PC-9 (cell line): ENCODE measurements at regions not wholly inside any gene's neighbourhood (a gene's known extent, or its start where the extent isn't known, plus 50 kb on each side); places are given as distances from the start of the nearest gene placed in this dataset.

Source experiments
- CTCF ChIP-seq: fragments of 200-600 bp; sonication (generic); conservative IDR thresholded peaks from 2 replicates; pipeline ENCODE4 v1.6.1; 2017; ENCODE audit warnings: mixed run types, antibody characterized with exemption, mild to moderate bottlenecking, moderate library complexity
- EZH2 ChIP-seq: fragments of 200-600 bp; sonication (generic); IDR thresholded peaks from 2 replicates; pipeline ENCODE4 v1.8.0; 2017; ENCODE audit warnings: antibody characterized with exemption, low read depth

DNA sequence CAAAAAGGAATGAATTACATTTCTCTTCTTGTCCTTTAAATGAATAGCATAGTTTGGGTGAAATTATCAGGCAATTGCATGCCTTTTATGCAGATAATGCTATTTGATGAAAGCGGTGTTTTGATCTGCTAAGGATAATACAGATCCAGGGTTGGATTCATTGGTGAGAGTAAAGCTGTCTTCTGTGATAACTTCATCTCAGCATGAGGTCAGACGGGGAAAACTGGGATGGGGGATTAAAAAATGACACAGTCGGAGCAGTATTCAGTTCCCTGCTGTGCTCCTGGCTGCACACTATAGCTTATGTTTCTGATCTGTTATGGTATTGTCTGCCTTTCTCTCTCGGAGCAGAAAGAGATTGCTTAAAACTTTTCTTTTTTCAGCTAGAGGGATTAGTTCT, 105.9 kb upstream of the TENM3 start:
- TF ChIP-seq CTCF (no peak), EZH2 (no peak)
